IMR-90 (cell line): ENCODE measurements at regions not wholly inside any gene's neighbourhood (a gene's known extent, or its start where the extent isn't known, plus 50 kb on each side); places are given as distances from the start of the nearest gene placed in this dataset.

ENCODE experiments used
- ATAC-seq: fragments of 200-7000 bp; cut with Tn5 transposase; 2 replicates; pipeline ENCODE4 v1.9.1; 2020; ENCODE audit warnings: low read depth, mild to moderate bottlenecking, moderate library complexity
- BruUV-seq: library from RNA; stranded (reverse); fragments of 400-500 nt; replicated peaks from 2 replicates; lab custom pipeline; 2021; lab: Mats Ljungman, UMichigan
- CTCF ChIA-PET: fragments of 300-600 bp; formaldehyde crosslinking; extraction: SDS; loops from one replicate; lab custom pipeline; 2021; ENCODE audit warnings: antibody characterized with exemption; lab: Yijun Ruan, JAX
- POLR2A ChIA-PET: fragments of 300-600 bp; sonication (Branson Sonifier 250); formaldehyde crosslinking; loops from one replicate; lab custom pipeline; 2022; ENCODE audit warnings: antibody characterized with exemption; ENCODE audit not compliant: unreplicated experiment; lab: Charles Lee
- DNase-seq: peaks from one replicate; pipeline ENCODE4 v3.0.0; 2013
- H2AFZ ChIP-seq: replicated peaks from 2 replicates; pipeline ENCODE3; 2013; ENCODE audit warnings: low read length, mild to moderate bottlenecking; ENCODE audit not compliant: poor library complexity
- H2AK5ac ChIP-seq: 2 replicates; pipeline ENCODE4 v1.6.1; 2013; ENCODE audit warnings: low read depth, low read length, inconsistent platforms
- H2AK9ac ChIP-seq: replicated peaks from 2 replicates; pipeline ENCODE3; 2013; ENCODE audit warnings: mild to moderate bottlenecking, low read depth, low read length, moderate library complexity; ENCODE audit not compliant: poor library complexity
- H2BK120ac ChIP-seq: 2 replicates; pipeline ENCODE4 v1.6.1; 2013; ENCODE audit warnings: low read depth, low read length, inconsistent platforms
- H2BK15ac ChIP-seq: 3 replicates; pipeline ENCODE4 v1.6.1; 2013; ENCODE audit warnings: low read depth, low read length, inconsistent platforms
- H2BK20ac ChIP-seq: 2 replicates; pipeline ENCODE4 v1.6.1; 2013; ENCODE audit warnings: low read depth, mild to moderate bottlenecking, inconsistent platforms, low read length, moderate library complexity
- H2BK5ac ChIP-seq: 2 replicates; pipeline ENCODE4 v1.6.1; 2013; ENCODE audit warnings: mild to moderate bottlenecking, low read depth, low read length, inconsistent platforms; ENCODE audit not compliant: poor library complexity, severe bottlenecking
- H3K14ac ChIP-seq: replicated peaks from 2 replicates; pipeline ENCODE4 v1.6.1; 2013; ENCODE audit warnings: low read depth, low read length, inconsistent platforms
- H3K18ac ChIP-seq: 2 replicates; pipeline ENCODE4 v1.6.1; 2013; ENCODE audit warnings: low read depth, low read length, control low read depth
- H3K23ac ChIP-seq: 2 replicates; pipeline ENCODE4 v1.6.1; 2013; ENCODE audit warnings: low read depth, low read length, inconsistent platforms
- H3K27ac ChIP-seq: 2 replicates; pipeline ENCODE4 v1.5.1; 2013; ENCODE audit warnings: mild to moderate bottlenecking, control low read depth, low read length; ENCODE audit not compliant: insufficient read depth
- H3K27me3 ChIP-seq: 2 replicates; pipeline ENCODE4 v1.6.1; 2013; ENCODE audit warnings: low read length; ENCODE audit not compliant: control insufficient read depth, insufficient read depth
- H3K36me3 ChIP-seq: 2 replicates; pipeline ENCODE4 v1.6.1; 2013; ENCODE audit warnings: low read length, mixed read lengths; ENCODE audit not compliant: control insufficient read depth, insufficient read depth
- H3K4ac ChIP-seq: 2 replicates; pipeline ENCODE4 v1.6.1; 2013; ENCODE audit warnings: low read depth, low read length, inconsistent platforms
- H3K4me1 ChIP-seq: 2 replicates; pipeline ENCODE4 v1.6.1; 2013; ENCODE audit warnings: low read length, mixed read lengths; ENCODE audit not compliant: control insufficient read depth, insufficient read depth
- H3K4me2 ChIP-seq: 2 replicates; pipeline ENCODE4 v1.6.1; 2013; ENCODE audit warnings: low read depth, mild to moderate bottlenecking, control low read depth, low read length, moderate library complexity
- H3K4me3 ChIP-seq: 2 replicates; pipeline ENCODE4 v1.5.1; 2013; ENCODE audit warnings: low read depth, mild to moderate bottlenecking, control low read depth, low read length, moderate library complexity; ENCODE audit not compliant: insufficient read depth
- H3K56ac ChIP-seq: 2 replicates; pipeline ENCODE4 v1.6.1; 2013; ENCODE audit warnings: low read length, inconsistent platforms; ENCODE audit not compliant: insufficient read depth; ENCODE audit errors: extremely low read depth
- H3K79me1 ChIP-seq, 2 experiments: 2 replicates each; pipeline ENCODE4 v1.6.1; 2013; ENCODE audit warnings: low read length in 2 of 2, inconsistent platforms in 1 of 2, low read depth in 1 of 2
- H3K9ac ChIP-seq: 2 replicates; pipeline ENCODE4 v1.6.1; 2013; ENCODE audit warnings: low read depth, low read length, control low read depth
- H3K9me1 ChIP-seq: 2 replicates; pipeline ENCODE4 v1.6.1; 2013; ENCODE audit warnings: low read length, inconsistent platforms; ENCODE audit not compliant: insufficient read depth
- H3K9me3 ChIP-seq: 2 replicates; pipeline ENCODE4 v1.6.1; 2013; ENCODE audit warnings: low read length; ENCODE audit not compliant: control insufficient read depth, insufficient read depth
- H4K20me1 ChIP-seq: 2 replicates; pipeline ENCODE4 v1.6.1; 2013; ENCODE audit warnings: low read length, inconsistent platforms; ENCODE audit not compliant: insufficient read depth
- H4K5ac ChIP-seq: 2 replicates; pipeline ENCODE4 v1.6.1; 2013; ENCODE audit warnings: mild to moderate bottlenecking, low read depth, low read length, control low read depth
- H4K8ac ChIP-seq, 2 experiments: 2 replicates each; pipeline ENCODE4 v1.6.1; 2013; ENCODE audit warnings: low read depth in 2 of 2, low read length in 2 of 2, control low read depth in 1 of 2, inconsistent platforms in 1 of 2
- H4K91ac ChIP-seq: 2 replicates; pipeline ENCODE4 v1.6.1; 2013; ENCODE audit warnings: low read depth, low read length, inconsistent platforms; ENCODE audit not compliant: insufficient read depth
- CHD1 ChIP-seq: IDR thresholded peaks from 2 replicates; pipeline ENCODE4 v1.6.1; 2012; ENCODE audit warnings: low read depth, low read length, improper control_type of control experiment
- MAZ ChIP-seq: IDR thresholded peaks from 2 replicates; pipeline ENCODE4 v1.6.1; 2012; ENCODE audit warnings: low read depth, mild to moderate bottlenecking, low read length, improper control_type of control experiment, moderate library complexity, borderline replicate concordance
- NFE2L2 ChIP-seq: fragments of 150-350 bp; IDR thresholded peaks from 2 replicates; pipeline ENCODE4 v1.6.1; 2016; ENCODE audit warnings: low read depth, mild to moderate bottlenecking, low read length
- POLR2A ChIP-seq: IDR thresholded peaks from 2 replicates; pipeline ENCODE4 v1.6.1; 2012; ENCODE audit warnings: mild to moderate bottlenecking, low read depth, low read length
- RAD21 ChIP-seq: IDR thresholded peaks from 2 replicates; pipeline ENCODE4 v1.6.1; 2012; ENCODE audit warnings: low read length, improper control_type of control experiment
- RFX5 ChIP-seq: IDR thresholded peaks from 2 replicates; pipeline ENCODE4 v1.8.0; 2012; ENCODE audit warnings: low read depth, mild to moderate bottlenecking, low read length, moderate library complexity
- WGBS, 2 experiments: methylation state at CpG; one replicate each; pipeline versions ENCODE4 v1.1.5 to v1.1.7; 2013; ENCODE audit warnings: missing lambda C conversion rate in 2 of 2; ENCODE audit not compliant: insufficient read length in 1 of 2; ENCODE audit errors: extremely low coverage in 2 of 2; 5-methylcytosine and 5-hydroxymethylcytosine counted together
- dilution Hi-C: fragments of 300-500 bp; cut with HindIII; formaldehyde crosslinking; loops from one replicate; pipeline ENCODE4 v1.14.3; 2018; ENCODE audit warnings: low sequenced_read_pairs; ENCODE audit not compliant: unreplicated experiment
- in situ Hi-C: fragments of 300-500 bp; cut with MboI; formaldehyde crosslinking; loops from 3 replicates; pipeline ENCODE4 v1.14.3; 2019; ENCODE audit warnings: low sequenced_read_pairs, inconsistent platforms, mixed read lengths
- intact Hi-C: fragments of 100-400 bp; cut with micrococcal nuclease; formaldehyde crosslinking; loops from 2 replicates; pipeline ENCODE4 v1.10.0; 2022

DNA sequence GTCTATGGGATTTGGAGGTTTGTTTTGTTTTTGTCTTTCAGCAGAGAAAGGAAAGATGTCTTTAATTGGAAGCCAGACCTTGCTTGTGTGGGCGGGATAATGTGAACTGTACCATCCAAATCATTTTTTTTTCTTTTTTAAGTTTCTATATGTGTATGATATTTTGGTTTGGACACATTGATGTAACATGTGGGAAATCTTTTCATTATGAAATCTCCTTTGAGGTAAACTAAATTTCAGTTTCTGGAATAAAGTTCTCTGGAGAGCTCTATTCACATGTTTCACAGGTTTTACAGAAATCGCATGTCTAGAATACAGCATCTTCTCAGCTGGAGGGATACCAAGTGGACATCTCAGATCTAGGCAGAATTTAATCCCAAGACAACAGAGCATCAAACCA lies 451.5 kb upstream of the MDFIC2 start:
- no CpG with 5 or more reads among the region's 2 CpGs for WGBS, 2 experiments
- Histone ChIP-seq H3K4ac (no peak overlapping the region), H4K20me1 (no peaks in the 10 kb centered on the region), H2AFZ (no peak overlapping the region), H4K8ac (no peak overlapping the region), H2BK15ac (no peak overlapping the region), H3K14ac (no peak overlapping the region), H2BK5ac (no peak overlapping the region), H3K4me2 (no peak overlapping the region), H3K9me3 (no peaks in the 10 kb centered on the region), H2BK120ac (no peak overlapping the region), H4K91ac (no peak overlapping the region), H3K79me1 (no peaks in the 10 kb centered on the region), H3K4me3 (no peak overlapping the region), H3K27ac (no peak overlapping the region), H4K5ac (no peak overlapping the region), H3K9me1 (no peaks in the 10 kb centered on the region), H3K36me3 (no peaks in the 10 kb centered on the region), H3K27me3 (peaks cover 2% of the 10 kb centered on the region; the same call in 1 of the 2 replicates), H3K18ac (no peak overlapping the region), H2AK5ac (no peak overlapping the region), H3K23ac (no peak overlapping the region), H3K56ac (no peak overlapping the region), H3K9ac (no peak overlapping the region), H2BK20ac (no peak overlapping the region), H2AK9ac (no peak overlapping the region), H3K4me1 (no peaks in the 10 kb centered on the region)
- dilution Hi-C loops: no loop called here
- DNase-seq: no peak
- no peak for ATAC-seq
- TF ChIP-seq CHD1 (no peak), NFE2L2 (no peak), MAZ (no peak), POLR2A (no peak), RFX5 (no peak), RAD21 (no peak)
- POLR2A ChIA-PET: no interaction called here
- BruUV-seq: no TSS peak
- CTCF ChIA-PET: no interaction called here
- intact Hi-C loops: no loop called here
- in situ Hi-C loops: no loop called here
